Hindlimb muscle (tissue), 1 donor: ENCODE measurements at regions not wholly inside any gene's neighbourhood (a gene's known extent, or its start where the extent isn't known, plus 50 kb on each side); places are given as distances from the start of the nearest gene placed in this dataset.
A peak's percentile ranks its signal among the peaks of the same experiment; 100 is the strongest.

Source experiments
- DNase-seq: peaks from one replicate; pipeline ENCODE4 v3.0.0-alpha.2; 2013

GRCh38 chr3:66692766-66693150 lies 191.9 kb upstream of the LRIG1 start:
- DNase-seq, result no peak

- peak; percentile 63 for DNase-seq
Measured at GRCh38 chr3:66693461-66694031, 192.7 kb upstream of the LRIG1 start.

- no peak for DNase-seq
Measured at GRCh38 chr3:66702126-66702525, 201.3 kb upstream of the LRIG1 start.

GRCh38 chr3:66703501-66703900 lies 202.7 kb upstream of the LRIG1 start:
- no peak for DNase-seq

- no peak for DNase-seq
Measured at GRCh38 chr3:66705076-66705475, 204.3 kb upstream of the LRIG1 start.

- peak; percentile 66 for DNase-seq
Measured at GRCh38 chr3:66706890-66707289, 206.1 kb upstream of the LRIG1 start.

- no peak for DNase-seq
Measured at GRCh38 chr3:66709532-66709931, 208.7 kb upstream of the LRIG1 start.

GRCh38 chr3:66712210-66712609 lies 211.4 kb upstream of the LRIG1 start:
- DNase-seq, result no peak

GRCh38 chr3:66713921-66714320 lies 213.1 kb upstream of the LRIG1 start:
- DNase-seq, result no peak

- DNase-seq, result no peak
Measured at GRCh38 chr3:66715806-66716205, 215.0 kb upstream of the LRIG1 start.

- no peak for DNase-seq
Measured at GRCh38 chr3:66717806-66718205, 217.0 kb upstream of the LRIG1 start.

- DNase-seq, result no peak
Measured at GRCh38 chr3:66719796-66720356, 219.1 kb upstream of the LRIG1 start.

- DNase-seq, result no peak
Measured at GRCh38 chr3:66720508-66720907, 219.7 kb upstream of the LRIG1 start.

GRCh38 chr3:66722675-66723074 lies 221.9 kb upstream of the LRIG1 start:
- no peak for DNase-seq

GRCh38 chr3:66723231-66723630 lies 222.4 kb upstream of the LRIG1 start:
- no peak for DNase-seq

GRCh38 chr3:66729687-66730393 lies 229.0 kb upstream of the LRIG1 start:
- no peak for DNase-seq

- no peak for DNase-seq
Measured at GRCh38 chr3:66738625-66739365, 238.0 kb upstream of the LRIG1 start.

- DNase-seq, result no peak
Measured at GRCh38 chr3:66740260-66740659, 239.4 kb upstream of the LRIG1 start.

GRCh38 chr3:66744521-66744920 lies 243.7 kb upstream of the LRIG1 start:
- DNase-seq, result no peak

GRCh38 chr3:66744986-66745385 lies 244.2 kb upstream of the LRIG1 start:
- DNase-seq, result no peak

- peak; percentile 26 for DNase-seq
Measured at GRCh38 chr3:66747261-66747660, 246.4 kb upstream of the LRIG1 start.

GRCh38 chr3:66747696-66748095 lies 246.9 kb upstream of the LRIG1 start:
- DNase-seq, result no peak

GRCh38 chr3:66748175-66748876 lies 247.5 kb upstream of the LRIG1 start:
- no peak for DNase-seq
